GM23338 (cell line): ENCODE measurements at regions not wholly inside any gene's neighbourhood (a gene's known extent, or its start where the extent isn't known, plus 50 kb on each side); places are given as distances from the start of the nearest gene placed in this dataset.

Experiments
- ATAC-seq: fragments of 200-7000 bp; cut with Tn5 transposase; 3 replicates; pipeline ENCODE4 v1.9.1; 2020
- DNase-seq: peaks from one replicate; pipeline ENCODE4 v3.0.0-alpha.2; 2015; ENCODE audit warnings: low spot score
- H2AFZ ChIP-seq: fragments of 200-600 bp; sonication (generic); 2 replicates; pipeline ENCODE4 v1.8.0; 2016; ENCODE audit warnings: antibody characterized with exemption, mild to moderate bottlenecking, moderate library complexity
- H3F3A ChIP-seq: fragments of 200-600 bp; sonication (generic); replicated peaks from 2 replicates; pipeline ENCODE4 v1.8.0; 2017; ENCODE audit warnings: antibody characterized with exemption, mixed run types, low read depth
- H3K27ac ChIP-seq: fragments of 200-600 bp; sonication (generic); 2 replicates; pipeline ENCODE4 v1.6.1; 2016; ENCODE audit warnings: low read depth
- H3K27me3 ChIP-seq: fragments of 200-600 bp; sonication (generic); 2 replicates; pipeline ENCODE4 v1.8.0; 2016; ENCODE audit warnings: mild to moderate bottlenecking, mixed run types, moderate library complexity; ENCODE audit not compliant: insufficient read depth
- H3K36me3 ChIP-seq: fragments of 200-600 bp; sonication (generic); 2 replicates; pipeline ENCODE4 v1.8.0; 2016; ENCODE audit warnings: mild to moderate bottlenecking; ENCODE audit not compliant: insufficient read depth
- H3K4me1 ChIP-seq: fragments of 200-600 bp; sonication (generic); 2 replicates; pipeline ENCODE4 v1.8.0; 2016; ENCODE audit warnings: mild to moderate bottlenecking, moderate library complexity; ENCODE audit not compliant: insufficient read depth
- H3K4me2 ChIP-seq: fragments of 200-600 bp; sonication (generic); 2 replicates; pipeline ENCODE4 v1.7.1; 2017; ENCODE audit warnings: mixed run types
- H3K4me3 ChIP-seq: fragments of 200-600 bp; sonication (generic); 2 replicates; pipeline ENCODE4 v1.6.1; 2016; ENCODE audit warnings: mixed run types
- H3K79me2 ChIP-seq: fragments of 200-600 bp; sonication (generic); replicated peaks from 2 replicates; pipeline ENCODE4 v1.8.0; 2017; ENCODE audit warnings: mild to moderate bottlenecking; ENCODE audit not compliant: insufficient read depth
- H3K9me2 ChIP-seq: fragments of 200-600 bp; sonication (generic); 2 replicates; pipeline ENCODE4 v1.8.0; 2017; ENCODE audit not compliant: insufficient read depth
- H4K20me1 ChIP-seq: fragments of 200-600 bp; sonication (generic); replicated peaks from 2 replicates; pipeline ENCODE4 v1.8.0; 2017; ENCODE audit warnings: mild to moderate bottlenecking; ENCODE audit not compliant: insufficient read depth
- H3K27ac Mint-ChIP-seq: 2 replicates; pipeline ENCODE4 v1.8.0; 2020; ENCODE audit warnings: inconsistent platforms, mild to moderate bottlenecking, moderate library complexity, mixed read lengths
- H3K27me3 Mint-ChIP-seq: 3 replicates; pipeline ENCODE4 v1.8.0; 2022; ENCODE audit warnings: low read depth, mild to moderate bottlenecking, moderate library complexity, mixed read lengths, inconsistent platforms; ENCODE audit not compliant: insufficient read depth, poor library complexity
- H3K36me3 Mint-ChIP-seq: 3 replicates; pipeline ENCODE4 v1.8.0; 2021; ENCODE audit warnings: low read depth, mild to moderate bottlenecking, inconsistent platforms, moderate library complexity, mixed read lengths
- H3K4me1 Mint-ChIP-seq: 3 replicates; pipeline ENCODE4 v1.8.0; 2020; ENCODE audit warnings: mild to moderate bottlenecking, inconsistent platforms, mixed read lengths
- H3K4me3 Mint-ChIP-seq: 3 replicates; pipeline ENCODE4 v1.8.0; 2021; ENCODE audit warnings: moderate library complexity, mild to moderate bottlenecking, inconsistent platforms, mixed read lengths
- H3K9me3 Mint-ChIP-seq: 3 replicates; pipeline ENCODE4 v1.8.0; 2020; ENCODE audit warnings: moderate library complexity, mild to moderate bottlenecking, inconsistent platforms, mixed read lengths
- CREB1 ChIP-seq: fragments of 250-450 bp; sonication (Bioruptor Pico); IDR thresholded peaks from 2 replicates; pipeline ENCODE4 v1.5.0; 2020; ENCODE audit warnings: low read depth, mild to moderate bottlenecking, moderate library complexity
- CTCF ChIP-seq, 2 experiments: fragments of 200-600 bp in 1 of 2; sonication (generic) in 1 of 2; conservative IDR thresholded peaks; 2 replicates each; pipeline versions ENCODE4 v1.5.1 to v1.6.1; 2016 to 2017; ENCODE audit warnings: antibody characterized with exemption in 2 of 2, low read depth in 2 of 2, mild to moderate bottlenecking in 2 of 2, moderate library complexity in 1 of 2
- ETS1 ChIP-seq: IDR thresholded peaks from 2 replicates; pipeline ENCODE4 v1.6.1; 2016; ENCODE audit warnings: antibody characterized with exemption
- EZH2 ChIP-seq: fragments of 200-600 bp; sonication (generic); IDR thresholded peaks from one replicate; pipeline ENCODE4 v1.8.0; 2017; ENCODE audit warnings: antibody characterized with exemption, mild to moderate bottlenecking, low read depth; ENCODE audit not compliant: unreplicated experiment
- EZH2phosphoT487 ChIP-seq: fragments of 200-600 bp; sonication (generic); IDR thresholded peaks from one replicate; pipeline ENCODE4 v1.8.1; 2018; ENCODE audit warnings: antibody characterized with exemption; ENCODE audit not compliant: unreplicated experiment
- JUNB ChIP-seq: IDR thresholded peaks from one replicate; pipeline ENCODE4 v1.6.1; 2016; ENCODE audit warnings: antibody characterized with exemption; ENCODE audit not compliant: unreplicated experiment
- NANOG ChIP-seq: IDR thresholded peaks from 2 replicates; pipeline ENCODE4 v1.6.1; 2016; ENCODE audit warnings: antibody characterized with exemption, borderline replicate concordance
- POLR2AphosphoS5 ChIP-seq: IDR thresholded peaks from 2 replicates; pipeline ENCODE4 v1.6.1; 2016; ENCODE audit warnings: antibody characterized with exemption, low read depth
- REST ChIP-seq: IDR thresholded peaks from one replicate; pipeline ENCODE4 v1.6.1; 2018; ENCODE audit warnings: antibody characterized with exemption; ENCODE audit not compliant: unreplicated experiment
- STAT1 ChIP-seq: IDR thresholded peaks from one replicate; pipeline ENCODE4 v1.6.1; 2016; ENCODE audit warnings: antibody characterized with exemption; ENCODE audit not compliant: unreplicated experiment
- ZNF114 ChIP-seq: fragments of 250-450 bp; sonication (Bioruptor Pico); IDR thresholded peaks from 2 replicates; pipeline ENCODE4 v1.5.0; 2020; ENCODE audit warnings: mild to moderate bottlenecking, moderate library complexity
- ZNF331 ChIP-seq: fragments of 250-450 bp; sonication (Bioruptor Pico); IDR thresholded peaks from 2 replicates; pipeline ENCODE4 v1.5.0; 2020; ENCODE audit warnings: low read depth, mild to moderate bottlenecking, moderate library complexity

- TF ChIP-seq REST = no peak
- no peak for TF ChIP-seq ZNF114 (CRISPR knock-in tag)
- no peak for TF ChIP-seq CTCF (conservative IDR thresholded peaks at IDR 0.05; ENCODE audit: low read depth in 2 of 2)
- TF ChIP-seq ETS1 = no peak
These were observed 181.7 kb upstream of the ASIC2 start (continued) for GRCh38 chr17:33474789-33475188.

GRCh38 chr17:33475594-33475993, 182.5 kb upstream of the ASIC2 start:
- Histone ChIP-seq H3K4me3 (no peak overlapping the region), H3K79me2 (no peaks in the 10 kb centered on the region), H3K4me1 (no peaks in the 10 kb centered on the region), H3F3A (no peaks in the 10 kb centered on the region), H3K36me3 (no peaks in the 10 kb centered on the region), H3K9me2 (peaks cover 3% of the 10 kb centered on the region; the same call in 1 of the 2 replicates), H3K4me2 (no peak overlapping the region), H2AFZ (no peak overlapping the region), H3K27ac (no peak overlapping the region), H3K27me3 (no peaks in the 10 kb centered on the region), H4K20me1 (no peaks in the 10 kb centered on the region)
- DNase-seq (no peak), ATAC-seq (no peak; the same call in 2 of the 3 replicates)
- H3K4me1 Mint-ChIP-seq = peaks cover 11% of the 10 kb centered on the region
- no peak overlapping the region for H3K4me3 Mint-ChIP-seq
- no peaks in the 10 kb centered on the region for H3K9me3 Mint-ChIP-seq
- H3K27me3 Mint-ChIP-seq = no peaks in the 10 kb centered on the region
- no peak overlapping the region for H3K27ac Mint-ChIP-seq
- no peaks in the 10 kb centered on the region for H3K36me3 Mint-ChIP-seq
- no peak for TF ChIP-seq EZH2
- no peak for TF ChIP-seq JUNB
- TF ChIP-seq ETS1 = no peak
- TF ChIP-seq EZH2phosphoT487 = no peak
- TF ChIP-seq CREB1 (CRISPR knock-in tag) = no peak
- TF ChIP-seq CTCF (conservative IDR thresholded peaks at IDR 0.05; ENCODE audit: low read depth in 2 of 2) = no peak
- no peak for TF ChIP-seq STAT1
- TF ChIP-seq REST = no peak
- TF ChIP-seq ZNF114 (CRISPR knock-in tag) = no peak
- no peak for TF ChIP-seq NANOG
- TF ChIP-seq ZNF331 (CRISPR knock-in tag) = no peak
- no peak for TF ChIP-seq POLR2AphosphoS5
